HUES48 (cell line): ENCODE measurements at regions not wholly inside any gene's neighbourhood (a gene's known extent, or its start where the extent isn't known, plus 50 kb on each side); places are given as distances from the start of the nearest gene placed in this dataset.
"Not testable (repeated sequence)": the region's sequence is repeated elsewhere in the genome, so short reads cannot be mapped to it uniquely, and the experiment has no call there.

Experiments
- H3K27ac ChIP-seq: one replicate; pipeline ENCODE4 v1.7.0; 2013; ENCODE audit warnings: low read depth, low read length, inconsistent platforms
- H3K27me3 ChIP-seq: 2 replicates; pipeline ENCODE4 v1.6.1; 2013; ENCODE audit warnings: mild to moderate bottlenecking, low read length; ENCODE audit not compliant: control insufficient read depth, insufficient read depth
- H3K36me3 ChIP-seq: 2 replicates; pipeline ENCODE4 v1.6.1; 2013; ENCODE audit warnings: low read length; ENCODE audit not compliant: control insufficient read depth, insufficient read depth
- H3K4me1 ChIP-seq: 2 replicates; pipeline ENCODE4 v1.6.1; 2013; ENCODE audit warnings: mild to moderate bottlenecking, low read length; ENCODE audit not compliant: control insufficient read depth, insufficient read depth
- H3K4me3 ChIP-seq: 2 replicates; pipeline ENCODE4 v1.5.1; 2013; ENCODE audit warnings: mild to moderate bottlenecking, low read depth, low read length
- H3K9ac ChIP-seq: 2 replicates; pipeline ENCODE4 v1.6.1; 2013; ENCODE audit warnings: mild to moderate bottlenecking, low read depth, low read length, moderate library complexity
- H3K9me3 ChIP-seq: 2 replicates; pipeline ENCODE4 v1.6.1; 2013; ENCODE audit warnings: low read length; ENCODE audit not compliant: control insufficient read depth, insufficient read depth

GRCh38 chr21:41571938-41572510, 64.1 kb upstream of the TMPRSS2 start:
- Histone ChIP-seq H3K9ac (no peak overlapping the region), H3K9me3 (peaks cover 8% of the 10 kb centered on the region), H3K27me3 (no peaks in the 10 kb centered on the region), H3K4me3 (no peak overlapping the region), H3K27ac (no peak overlapping the region), H3K36me3 (no peaks in the 10 kb centered on the region), H3K4me1 (no peaks in the 10 kb centered on the region)

DNA sequence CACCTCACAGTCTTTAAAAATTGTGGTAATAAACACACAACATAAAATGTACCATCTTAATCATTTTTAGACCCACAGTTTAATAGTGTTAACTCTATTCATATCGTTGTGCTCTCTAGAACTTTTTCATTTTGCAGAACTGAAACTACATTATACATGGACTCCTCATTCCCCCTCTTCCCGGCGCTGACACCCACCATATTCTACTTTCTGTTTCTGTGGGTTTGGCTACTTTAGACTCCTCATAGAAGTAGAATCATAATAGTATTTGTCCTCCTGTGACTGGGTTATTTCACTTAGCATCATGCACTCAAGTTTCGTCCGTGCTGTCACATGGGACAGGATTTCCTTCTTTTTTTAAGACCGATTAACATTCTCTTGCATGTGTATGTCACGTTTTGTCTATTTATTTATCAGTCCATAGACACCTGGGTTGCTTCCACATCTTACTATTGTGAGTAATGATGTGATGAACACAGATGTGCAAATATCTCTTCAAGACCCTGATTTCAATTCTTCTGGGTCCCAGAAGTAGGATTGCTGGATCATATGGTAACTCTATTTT, 62.9 kb upstream of the TMPRSS2 start:
- Histone ChIP-seq H3K9me3 (peaks cover 7% of the 10 kb centered on the region), H3K9ac (no peak overlapping the region), H3K4me3 (no peak overlapping the region), H3K27ac (no peak overlapping the region), H3K4me1 (no peaks in the 10 kb centered on the region), H3K36me3 (no peaks in the 10 kb centered on the region), H3K27me3 (no peaks in the 10 kb centered on the region)

DNA sequence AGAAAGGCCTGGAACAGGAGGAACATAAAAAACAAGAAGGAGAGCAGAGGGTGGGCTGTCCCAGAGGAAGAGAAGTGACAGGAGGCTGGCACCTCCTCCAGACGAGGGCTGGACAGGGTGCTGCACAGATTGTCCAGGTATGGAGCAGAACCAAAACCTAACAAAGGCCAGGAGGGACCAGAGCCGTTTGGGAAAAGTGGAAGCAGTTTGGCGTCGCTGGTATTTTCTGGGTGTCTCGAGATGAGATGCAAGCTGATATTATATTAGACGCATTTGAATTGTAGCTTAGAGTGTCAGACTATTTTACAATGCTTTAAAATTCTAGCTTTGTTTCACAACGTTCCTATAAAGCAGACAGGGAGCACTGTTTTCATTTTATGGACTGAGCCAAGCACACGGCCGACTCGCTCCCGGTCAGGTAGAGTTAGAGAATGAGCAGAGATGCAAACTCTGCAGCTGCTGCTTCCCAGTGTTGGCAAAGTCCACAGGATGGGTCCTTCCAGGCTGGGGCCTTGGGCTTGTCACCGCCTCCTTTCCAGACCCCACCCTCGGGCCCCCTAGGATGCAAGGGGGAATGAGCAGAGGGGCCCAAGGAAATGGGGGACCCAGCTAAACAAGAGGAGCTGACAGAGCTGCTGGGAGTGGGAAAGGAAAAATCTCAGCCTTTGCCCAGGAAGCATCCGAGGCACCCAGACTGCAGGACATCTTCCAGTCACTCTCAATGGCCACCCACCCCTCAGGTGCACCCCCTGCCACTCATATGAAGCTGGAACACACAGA, 60.8 kb upstream of the TMPRSS2 start:
- Histone ChIP-seq H3K36me3 (no peaks in the 10 kb centered on the region), H3K4me3 (no peak overlapping the region), H3K9ac (no peak overlapping the region), H3K4me1 (no peaks in the 10 kb centered on the region), H3K27me3 (no peaks in the 10 kb centered on the region), H3K27ac (no peak overlapping the region), H3K9me3 (peaks cover 7% of the 10 kb centered on the region)

DNA sequence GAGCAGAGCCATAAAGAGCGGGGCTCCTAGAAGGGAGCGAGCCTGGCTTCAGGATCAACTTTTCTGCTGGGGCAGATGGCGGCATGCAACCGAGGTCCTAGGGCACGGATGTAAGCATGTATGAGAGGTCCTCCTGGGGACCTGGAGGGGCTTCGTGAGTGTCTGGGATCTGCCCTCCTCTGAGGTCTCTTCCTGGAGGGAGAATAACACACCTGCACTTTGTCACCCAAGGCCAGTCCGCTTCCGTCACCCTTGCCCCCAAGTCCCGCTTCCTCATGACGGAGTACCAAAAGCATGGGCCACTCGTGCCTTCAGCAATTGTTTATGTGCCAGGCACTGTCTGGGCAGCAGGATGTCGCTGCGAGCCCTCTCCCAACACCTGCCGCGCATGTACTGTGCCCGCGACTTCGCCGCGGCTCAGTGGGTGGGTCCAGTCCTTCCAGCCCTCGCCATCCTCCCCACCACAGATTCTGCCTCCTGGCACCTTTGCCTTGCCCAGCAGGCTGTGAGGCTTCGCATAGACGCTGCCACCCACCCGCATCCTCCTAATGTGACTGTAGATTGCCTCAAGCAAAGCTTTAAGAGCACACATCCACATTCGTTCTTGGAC, 60.0 kb upstream of the TMPRSS2 start:
- no peaks in the 10 kb centered on the region for H3K27me3 ChIP-seq
- peaks cover 7% of the 10 kb centered on the region for H3K9me3 ChIP-seq
- no peak overlapping the region for H3K4me3 ChIP-seq
- no peak overlapping the region for H3K9ac ChIP-seq
- H3K27ac ChIP-seq = no peak overlapping the region
- H3K36me3 ChIP-seq = no peaks in the 10 kb centered on the region
- no peaks in the 10 kb centered on the region for H3K4me1 ChIP-seq

GRCh38 chr21:41567237-41567636, 59.3 kb upstream of the TMPRSS2 start:
- not testable (repeated sequence) for H3K4me1 ChIP-seq, H3K9ac ChIP-seq, H3K27ac ChIP-seq

DNA sequence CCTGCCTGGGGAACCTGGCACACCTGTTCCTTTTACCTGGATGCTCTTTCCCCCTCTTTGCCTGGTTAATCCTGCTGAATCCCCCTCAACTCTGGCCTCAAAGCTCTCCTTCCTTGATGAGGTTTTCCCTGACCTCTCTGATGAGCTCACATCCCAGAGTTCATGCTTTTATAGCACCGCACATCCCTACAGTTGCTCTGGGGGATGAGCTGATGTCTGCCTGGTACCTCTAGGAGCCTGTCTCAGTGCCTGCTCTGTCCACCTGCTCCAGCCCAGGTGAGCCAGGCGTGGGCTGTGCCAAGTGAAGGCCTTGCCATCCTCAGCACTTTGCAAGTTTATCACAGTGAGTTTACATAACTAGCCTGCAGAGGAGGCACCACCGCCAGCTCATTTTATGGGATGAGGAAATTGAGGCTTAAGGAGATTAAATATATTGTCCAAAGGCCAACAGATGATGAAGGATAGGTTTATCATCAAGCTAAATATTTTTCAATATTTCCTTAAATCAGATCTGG, 58.6 kb upstream of the TMPRSS2 start:
- H3K36me3 ChIP-seq = no peaks in the 10 kb centered on the region
- H3K4me1 ChIP-seq = no peaks in the 10 kb centered on the region
- no peak overlapping the region for H3K27ac ChIP-seq
- no peaks in the 10 kb centered on the region for H3K9me3 ChIP-seq
- H3K4me3 ChIP-seq = no peak overlapping the region
- no peaks in the 10 kb centered on the region for H3K27me3 ChIP-seq
- H3K9ac ChIP-seq = no peak overlapping the region

More at GRCh38 chr21:41567237-41567636, 59.3 kb upstream of the TMPRSS2 start:
- not testable (repeated sequence) for H3K4me3 ChIP-seq, H3K36me3 ChIP-seq, H3K27me3 ChIP-seq, H3K9me3 ChIP-seq

DNA sequence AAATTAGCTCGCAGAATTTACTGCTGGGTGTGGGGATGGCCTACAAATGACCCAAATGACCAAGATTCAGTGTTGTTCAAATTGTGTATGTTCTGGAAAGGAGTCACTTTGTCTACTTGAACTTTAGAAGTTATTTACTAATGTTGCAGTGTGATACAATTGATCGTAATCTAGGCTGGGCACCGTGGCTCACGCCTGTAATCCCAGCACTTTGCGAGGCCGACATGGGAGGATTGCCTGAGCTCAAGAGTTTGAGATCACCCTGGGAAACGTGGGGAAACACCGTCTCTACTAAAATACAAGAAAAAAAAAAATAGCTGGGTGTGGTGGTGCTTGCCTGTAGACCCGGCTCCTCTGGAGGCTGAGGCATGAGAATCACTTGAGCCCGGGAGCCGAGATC, 57.6 kb upstream of the TMPRSS2 start:
- Histone ChIP-seq H3K9ac (no peak overlapping the region), H3K27me3 (no peaks in the 10 kb centered on the region), H3K27ac (no peak overlapping the region), H3K36me3 (no peaks in the 10 kb centered on the region), H3K4me3 (no peak overlapping the region), H3K4me1 (no peaks in the 10 kb centered on the region), H3K9me3 (no peaks in the 10 kb centered on the region)

- Histone ChIP-seq H3K4me1 (no peaks in the 10 kb centered on the region), H3K36me3 (no peaks in the 10 kb centered on the region), H3K27ac (no peak overlapping the region), H3K4me3 (no peak overlapping the region), H3K27me3 (no peaks in the 10 kb centered on the region), H3K9me3 (no peaks in the 10 kb centered on the region), H3K9ac (no peak overlapping the region)
These were observed 56.9 kb upstream of the TMPRSS2 start for GRCh38 chr21:41564871-41565274.

- Histone ChIP-seq H3K4me3 (no peak overlapping the region), H3K9me3 (no peaks in the 10 kb centered on the region), H3K4me1 (no peaks in the 10 kb centered on the region), H3K27ac (no peak overlapping the region), H3K9ac (no peak overlapping the region), H3K36me3 (no peaks in the 10 kb centered on the region), H3K27me3 (no peaks in the 10 kb centered on the region)
These were observed 54.4 kb upstream of the TMPRSS2 start for GRCh38 chr21:41562101-41563000.

GRCh38 chr21:41561701-41562100, 53.7 kb upstream of the TMPRSS2 start:
- H3K4me3 ChIP-seq = no peak overlapping the region
- no peak overlapping the region for H3K27ac ChIP-seq
- no peak overlapping the region for H3K9ac ChIP-seq
- no peaks in the 10 kb centered on the region for H3K27me3 ChIP-seq
- H3K4me1 ChIP-seq = no peaks in the 10 kb centered on the region
- no peaks in the 10 kb centered on the region for H3K36me3 ChIP-seq
- no peaks in the 10 kb centered on the region for H3K9me3 ChIP-seq
